HuH-7 (cell line): ENCODE measurements at regions not wholly inside any gene's neighbourhood (a gene's known extent, or its start where the extent isn't known, plus 50 kb on each side); places are given as distances from the start of the nearest gene placed in this dataset.

Source experiments
- DNase-seq: peaks from one replicate; pipeline ENCODE4 v3.0.0; 2011; ENCODE audit warnings: low spot score

GRCh38 chr3:64888165-64888564 is 200.4 kb upstream of the ADAMTS9 start:
- DNase-seq = no peak

GRCh38 chr3:64885055-64885454 is 197.3 kb upstream of the ADAMTS9 start:
- no peak for DNase-seq

GRCh38 chr3:64884536-64884935 is 196.7 kb upstream of the ADAMTS9 start:
- no peak for DNase-seq

GRCh38 chr3:64880916-64881315 is 193.1 kb upstream of the ADAMTS9 start:
- no peak for DNase-seq

- DNase-seq = no peak
Observed at GRCh38 chr3:64878362-64878761, 190.6 kb upstream of the ADAMTS9 start.

GRCh38 chr3:64873400-64873799 is 185.6 kb upstream of the ADAMTS9 start:
- no peak for DNase-seq

GRCh38 chr3:64872345-64872744 is 184.5 kb upstream of the ADAMTS9 start:
- DNase-seq = no peak

GRCh38 chr3:64871834-64872249 is 184.0 kb upstream of the ADAMTS9 start:
- no peak for DNase-seq

GRCh38 chr3:64870876-64871646 is 183.3 kb upstream of the ADAMTS9 start:
- no peak for DNase-seq

- no peak for DNase-seq
Observed at GRCh38 chr3:64867224-64867623, 179.4 kb upstream of the ADAMTS9 start.

GRCh38 chr3:64865839-64866570 is 178.2 kb upstream of the ADAMTS9 start:
- no peak for DNase-seq

- no peak for DNase-seq
Observed at GRCh38 chr3:64863226-64864212, 175.7 kb upstream of the ADAMTS9 start.

GRCh38 chr3:64861684-64862083 is 173.9 kb upstream of the ADAMTS9 start:
- DNase-seq = no peak

GRCh38 chr3:64860536-64860870 is 172.7 kb upstream of the ADAMTS9 start:
- DNase-seq = no peak

GRCh38 chr3:64859625-64860535 is 172.1 kb upstream of the ADAMTS9 start:
- DNase-seq = no peak

GRCh38 chr3:64856977-64857516 is 169.2 kb upstream of the ADAMTS9 start:
- DNase-seq = no peak

GRCh38 chr3:64856106-64856505 is 168.3 kb upstream of the ADAMTS9 start:
- DNase-seq = no peak

GRCh38 chr3:64853456-64853855 is 165.7 kb upstream of the ADAMTS9 start:
- no peak for DNase-seq

- no peak for DNase-seq
Observed at GRCh38 chr3:64852738-64853137, 164.9 kb upstream of the ADAMTS9 start.

GRCh38 chr3:64848822-64849221 is 161.0 kb upstream of the ADAMTS9 start:
- DNase-seq = no peak
